Right renal cortex interstitium (tissue), 3 donors: ENCODE measurements at regions not wholly inside any gene's neighbourhood (a gene's known extent, or its start where the extent isn't known, plus 50 kb on each side); places are given as distances from the start of the nearest gene placed in this dataset.

ENCODE experiments used
- DNase-seq, 3 donors: peaks; one replicate each; pipeline ENCODE4 v3.0.0-alpha.2; 2013; ENCODE audit warnings: low read depth in 3 of 3, low spot score in 2 of 3

DNA sequence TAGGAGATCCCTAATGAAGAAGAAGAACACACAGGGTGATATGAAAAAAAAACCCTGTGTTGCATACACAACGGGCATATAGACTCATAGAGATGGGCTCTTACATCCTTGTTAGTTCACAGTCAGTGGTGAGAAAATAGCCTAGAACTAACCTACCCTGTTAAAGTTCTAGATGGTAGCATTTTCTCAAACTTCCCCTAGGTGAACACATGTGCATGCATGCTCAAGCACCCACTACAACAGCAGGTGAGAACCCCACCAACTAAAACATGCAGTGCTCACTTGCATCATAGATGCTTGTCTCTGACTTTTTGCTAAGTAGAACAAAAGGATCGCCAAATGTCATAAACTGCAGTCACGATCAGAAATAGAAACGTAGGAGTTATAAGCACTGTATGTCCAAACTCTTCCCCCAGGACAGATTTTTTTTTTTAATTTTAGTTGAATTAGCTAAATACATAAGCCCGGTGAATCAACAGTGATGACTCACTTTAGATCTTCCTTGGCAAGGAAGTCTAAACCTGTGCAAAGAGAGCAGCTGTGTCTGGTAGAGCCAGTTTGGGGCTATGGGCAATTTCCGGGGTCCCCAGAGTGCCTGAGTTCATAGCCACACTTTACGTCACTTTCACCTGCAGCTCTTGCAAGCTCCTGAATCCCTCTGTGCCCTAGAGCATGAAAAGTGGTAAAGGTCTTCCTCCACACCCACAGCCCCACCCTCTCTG lies 96.2 kb upstream of the SEMA6D start:
- no peak for DNase-seq

DNA sequence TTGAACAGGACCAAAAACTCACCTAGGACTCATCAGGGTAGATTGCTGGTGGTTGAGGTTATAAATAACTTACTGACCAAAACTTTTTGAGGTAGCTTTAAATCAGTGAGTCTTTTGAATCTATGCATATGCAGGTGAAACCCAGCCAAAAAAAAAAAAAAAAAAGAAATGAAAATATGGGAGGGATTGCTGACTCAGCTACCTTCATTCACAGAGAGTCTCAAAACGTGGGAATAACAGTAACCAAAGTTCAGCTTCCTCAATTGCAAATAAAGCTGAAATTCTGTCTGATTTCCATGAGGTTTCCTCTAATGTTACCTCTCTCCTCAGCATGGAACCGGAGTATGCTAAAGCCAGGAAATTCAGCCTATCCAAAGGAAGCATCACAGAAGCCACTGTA lies 95.2 kb upstream of the SEMA6D start:
- DNase-seq: no peak

DNA sequence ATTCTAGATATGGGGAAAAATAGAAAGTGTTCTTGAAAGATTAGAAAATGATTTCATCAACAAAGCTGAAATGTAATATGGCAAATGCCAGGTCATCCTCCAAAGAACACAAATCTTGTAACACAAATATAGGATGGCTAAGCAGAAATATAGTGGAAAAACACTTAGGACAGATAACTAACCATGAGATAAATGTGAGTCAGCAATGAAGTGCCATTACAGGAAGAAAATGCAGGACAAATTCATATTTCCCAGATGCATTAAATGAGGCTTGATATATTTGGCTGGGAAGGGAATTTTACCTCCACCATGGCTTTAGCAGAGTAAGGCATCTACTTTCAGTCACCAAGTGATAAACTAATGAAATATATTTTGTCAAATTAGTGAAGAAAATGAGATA lies 92.8 kb upstream of the SEMA6D start:
- DNase-seq: no peak

DNA sequence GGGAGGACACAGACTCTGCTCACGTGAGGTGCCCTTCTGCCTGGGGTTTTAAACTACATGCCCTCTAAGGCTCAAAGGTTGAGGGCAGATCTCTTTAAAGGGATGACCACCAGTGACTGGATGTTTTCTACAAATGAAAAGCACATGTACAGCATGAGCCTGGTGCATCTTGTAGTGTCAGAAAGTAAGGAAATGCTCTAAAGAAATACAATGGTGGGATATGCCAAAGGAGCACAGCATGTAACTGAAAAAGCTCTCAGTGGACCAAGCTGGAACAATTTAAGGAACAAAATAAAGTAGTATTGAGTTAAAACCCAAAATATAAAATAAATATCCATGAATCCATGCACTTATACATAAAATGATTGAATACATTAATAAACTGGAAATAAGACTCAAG lies 78.3 kb upstream of the SEMA6D start:
- no peak for DNase-seq

DNA sequence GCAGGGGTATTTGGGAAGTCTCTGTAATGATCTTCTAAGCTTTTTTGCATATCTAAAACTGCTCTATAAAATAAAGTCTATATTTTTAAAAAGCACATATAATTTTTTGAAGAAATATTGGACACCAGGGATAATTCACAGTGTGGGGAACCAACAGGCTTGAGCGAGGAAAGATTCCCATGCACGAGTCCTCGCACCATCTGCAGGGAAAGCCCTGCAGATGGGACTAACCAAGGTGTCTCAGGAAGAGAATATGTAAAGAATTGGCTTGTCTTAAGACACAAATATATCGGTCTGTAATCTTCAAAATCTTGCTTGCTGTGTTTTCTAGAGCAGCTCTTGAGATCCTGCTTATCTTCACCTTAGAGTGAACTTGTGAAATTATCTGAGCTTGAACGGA lies 77.2 kb upstream of the SEMA6D start:
- no peak for DNase-seq

DNA sequence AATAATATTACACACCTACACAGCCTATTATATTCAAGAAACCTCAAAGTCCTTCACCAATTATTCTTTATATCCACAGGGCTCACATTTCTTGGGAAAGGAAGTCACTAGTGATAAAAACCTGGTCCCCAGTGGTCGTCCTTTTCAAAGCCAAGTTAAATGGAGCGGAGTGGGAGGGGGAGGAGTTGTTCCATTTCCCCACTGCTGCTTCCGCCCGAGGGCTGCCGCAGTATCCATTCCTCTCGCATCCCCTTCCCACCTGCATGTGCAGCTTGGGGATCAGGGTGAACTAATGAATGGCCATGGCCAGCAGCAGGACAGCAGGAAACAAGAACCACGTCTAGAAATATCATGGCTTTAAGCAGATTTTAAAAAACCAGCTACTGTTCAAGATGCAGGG lies 76.4 kb upstream of the SEMA6D start:
- no peak for DNase-seq

DNA sequence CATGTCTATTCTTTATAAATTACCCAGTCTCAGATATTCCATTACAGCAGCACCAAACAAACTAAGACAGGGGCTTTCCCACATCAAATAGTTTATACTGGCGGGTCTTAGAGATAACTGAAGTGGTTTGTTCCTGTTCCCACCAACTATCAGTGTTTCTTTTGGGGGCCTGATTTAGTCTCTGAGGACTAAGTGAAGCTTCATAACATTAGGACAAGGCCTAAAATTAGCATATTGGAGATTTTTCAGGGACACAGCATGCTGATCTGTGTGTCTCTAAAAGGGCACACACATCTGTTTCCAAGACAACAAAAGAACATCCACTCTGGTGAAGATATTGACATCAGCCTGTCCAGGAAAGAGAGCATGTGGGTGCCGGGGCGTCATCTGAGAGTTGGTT lies 72.6 kb upstream of the SEMA6D start:
- no peak for DNase-seq

DNA sequence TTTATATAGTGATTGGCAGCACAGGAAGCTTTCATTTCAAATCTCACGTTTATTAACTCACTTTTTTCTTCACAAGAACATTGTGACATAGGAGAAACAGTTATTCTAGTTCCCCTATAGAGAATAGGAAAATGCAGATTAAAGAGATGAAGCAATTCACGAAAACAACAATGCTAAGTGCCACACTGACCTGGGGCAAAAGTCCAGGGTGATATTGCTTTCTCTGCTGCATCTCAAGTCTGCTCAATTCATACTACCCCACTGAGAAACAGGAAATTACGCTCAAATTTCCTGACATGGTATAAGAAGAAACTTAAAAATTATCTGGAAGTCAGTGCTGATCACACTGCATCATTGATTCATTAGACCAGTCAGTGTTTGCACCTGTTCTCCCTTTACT lies 66.7 kb upstream of the SEMA6D start:
- no peak for DNase-seq

DNA sequence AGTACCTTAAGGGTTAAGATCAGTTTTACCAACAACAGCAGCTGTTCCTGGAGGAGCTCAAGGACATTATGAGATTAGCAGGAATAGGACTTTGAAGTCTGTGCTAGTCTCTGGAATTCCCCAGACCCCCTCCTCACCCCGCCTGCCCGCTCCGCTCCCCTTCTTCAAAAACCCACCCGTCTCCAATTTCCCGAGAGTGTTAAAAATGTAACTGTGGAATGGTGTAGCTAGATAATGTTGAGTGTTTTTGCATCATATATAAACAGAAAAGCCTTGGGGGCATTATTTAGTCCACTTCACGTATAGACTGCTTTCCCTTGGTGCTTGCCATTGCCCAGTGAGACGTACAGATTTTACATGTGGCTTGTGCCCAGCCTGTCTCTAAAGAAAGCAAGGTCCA lies 65.0 kb upstream of the SEMA6D start:
- no peak for DNase-seq

DNA sequence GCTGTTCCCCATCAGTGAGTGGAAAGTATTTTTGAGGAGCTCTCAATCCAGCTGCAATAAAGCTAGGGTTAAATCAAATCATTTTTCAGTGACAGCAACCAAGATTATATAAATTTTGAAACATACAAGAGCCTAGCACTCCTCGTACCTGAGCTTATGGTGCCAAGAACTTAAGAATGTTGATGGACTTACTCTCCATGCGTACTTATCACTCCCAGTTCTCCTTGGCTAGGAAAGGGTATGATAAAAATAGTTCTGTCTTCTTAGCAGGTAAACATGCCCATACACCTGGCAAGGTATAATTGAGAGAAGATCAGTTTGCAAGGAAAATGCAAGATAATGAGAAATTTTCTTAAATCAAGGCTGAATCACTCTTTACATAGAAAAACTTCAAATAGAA lies 64.5 kb upstream of the SEMA6D start:
- no peak for DNase-seq

DNA sequence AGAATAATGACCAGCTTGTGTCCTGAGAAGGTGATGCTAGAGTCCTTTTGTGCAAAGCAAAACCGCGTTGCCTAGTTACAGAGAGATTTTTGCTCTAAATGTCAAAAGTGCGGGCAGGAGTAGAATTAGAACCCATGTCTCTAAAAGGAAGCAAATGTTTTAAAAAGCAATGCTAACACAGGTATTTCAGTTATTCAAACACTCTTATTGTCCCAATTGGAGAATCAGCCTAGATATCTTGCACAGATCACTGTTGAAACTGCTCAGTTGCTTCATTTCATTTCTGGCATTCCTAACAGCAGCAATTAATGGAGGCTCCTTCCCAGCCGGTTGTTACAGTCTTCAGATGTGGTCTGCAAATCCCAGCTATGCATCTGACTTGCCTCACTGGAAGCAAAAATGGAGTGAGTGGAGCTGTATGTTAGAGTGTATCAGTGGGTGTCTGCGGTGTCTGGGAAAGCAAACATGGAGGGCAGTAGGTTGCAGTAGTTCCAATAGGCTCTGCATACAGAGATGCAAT lies 55.6 kb upstream of the SEMA6D start:
- DNase-seq: no peak

DNA sequence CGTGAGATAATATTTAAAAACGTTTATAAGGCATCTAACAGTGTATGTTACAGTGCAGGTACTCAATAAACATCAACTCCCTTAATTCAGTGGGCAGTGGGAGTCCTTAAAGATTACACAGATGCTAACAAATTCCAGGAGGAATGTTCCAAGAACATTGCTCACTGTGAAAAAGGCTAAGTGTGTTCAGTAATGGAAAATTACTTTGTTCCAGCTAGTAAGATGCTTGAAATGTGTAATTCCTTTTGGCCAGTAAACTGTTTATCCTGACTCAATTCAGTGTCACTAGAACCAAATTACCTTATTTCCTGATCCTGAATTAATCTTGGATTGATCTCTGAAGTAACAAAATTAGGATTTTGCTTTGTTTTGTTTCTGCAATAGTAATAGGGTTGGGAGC lies 54.2 kb upstream of the SEMA6D start:
- no peak for DNase-seq
